ENCODE measurements at regions not wholly inside any gene's neighbourhood (a gene's known extent, or its start where the extent isn't known, plus 50 kb on each side); places are given as distances from the start of the nearest gene placed in this dataset.

DNA sequence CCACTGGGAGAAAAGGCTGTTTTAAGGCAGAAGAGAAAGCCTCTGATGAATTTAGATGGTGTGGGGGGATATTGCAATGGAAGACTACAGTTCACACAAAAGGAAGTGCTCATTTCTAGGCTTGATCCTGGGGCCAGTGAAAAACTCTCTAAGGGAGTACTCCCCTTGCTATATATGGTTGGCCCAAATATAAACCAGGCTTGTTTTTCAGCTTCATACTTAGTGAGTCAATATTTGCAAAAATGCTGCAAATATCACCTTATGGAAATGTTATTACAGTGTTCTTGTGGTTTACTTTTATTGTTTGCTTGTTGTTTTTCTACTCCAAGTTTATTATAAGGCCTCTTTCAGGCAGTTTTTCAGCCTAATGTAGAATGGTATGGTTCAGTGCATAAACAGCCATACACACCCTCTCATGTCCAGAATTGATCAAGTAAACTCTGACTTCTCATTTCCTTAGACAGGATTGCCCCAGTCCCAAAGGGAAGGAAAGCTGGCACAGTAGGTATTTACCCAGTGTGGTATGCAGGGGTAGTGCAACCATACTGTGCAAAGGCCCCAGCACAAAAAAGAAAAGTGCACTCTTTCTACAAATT, 115.1 kb downstream of the FEM1C start:
- no peak for TF ChIP-seq SPI1 (IDR thresholded peaks at IDR 0.05; ENCODE audit: borderline replicate concordance, insufficient read depth, low read depth, low read length)
- TF ChIP-seq RAD21 (IDR thresholded peaks at IDR 0.05; ENCODE audit: insufficient read depth, low read depth, low read length), result no peak
- TF ChIP-seq ZNF274 (IDR thresholded peaks at IDR 0.05; ENCODE audit: insufficient read depth, insufficient read length), result no peak
- no peak for TF ChIP-seq RCOR1 (conservative IDR thresholded peaks at IDR 0.05; ENCODE audit: low read depth, low read length)
- no peak for TF ChIP-seq POLR2A (IDR thresholded peaks at IDR 0.05; ENCODE audit: low read depth, low read length)
- no peak for TF ChIP-seq USF2 (IDR thresholded peaks at IDR 0.05; ENCODE audit: borderline replicate concordance, low read depth, low read length)
- TF ChIP-seq HDAC6 (IDR thresholded peaks at IDR 0.05; ENCODE audit: unreplicated experiment), result no peak
- TF ChIP-seq MAX (IDR thresholded peaks at IDR 0.05; ENCODE audit: low read depth, low read length), result no peak
- no peak for TF ChIP-seq NR2C2 (IDR thresholded peaks at IDR 0.05; ENCODE audit: borderline replicate concordance, control insufficient read depth, insufficient read length, low read depth)
- no peak for TF ChIP-seq CTCF (IDR thresholded peaks at IDR 0.05 in 2 of 3, conservative IDR thresholded peaks at IDR 0.05 in 1 of 3; ENCODE audit: control insufficient read depth in 2 of 3, extremely low read depth in 1 of 3, insufficient read depth in 1 of 3, low read depth in 3 of 3, low read length in 3 of 3)
- TF ChIP-seq NFIC (IDR thresholded peaks at IDR 0.05; ENCODE audit: low read depth, low read length), result no peak
- TF ChIP-seq CEBPB (IDR thresholded peaks at IDR 0.05; ENCODE audit: borderline replicate concordance in 1 of 2, low read depth in 2 of 2, low read length in 2 of 2), result no peak

Measured in GM12878 (cell line).